ENCODE measurements at regions not wholly inside any gene's neighbourhood (a gene's known extent, or its start where the extent isn't known, plus 50 kb on each side); places are given as distances from the start of the nearest gene placed in this dataset.
A peak's percentile ranks its signal among the peaks of the same experiment; 100 is the strongest.

GRCh38 chr15:93190238-93190637 is 101.2 kb upstream of the RGMA start:
- no peak for TF ChIP-seq CTCF (conservative IDR thresholded peaks at IDR 0.05)
- Histone ChIP-seq H3K9ac (ENCODE audit: extremely low read depth, low read length, poor library complexity, severe bottlenecking) (no peak overlapping the region), H3K36me3 (ENCODE audit: control insufficient read depth, insufficient read depth, low read length) (no peaks in the 10 kb centered on the region), H3K4me3 (ENCODE audit: low read length) (no peak overlapping the region), H3K27ac (ENCODE audit: low read depth, low read length) (no peak overlapping the region), H3K4me1 (ENCODE audit: control insufficient read depth, insufficient read depth, low read length) (peaks cover 7% of the 10 kb centered on the region), H3K9me3 (ENCODE audit: control insufficient read depth, low read length) (no peaks in the 10 kb centered on the region), H3K27me3 (ENCODE audit: control insufficient read depth, insufficient read depth, low read length, poor library complexity, severe bottlenecking) (no peaks in the 10 kb centered on the region)
- peaks cover 72% of the 10 kb centered on the region for H3K27me3 Mint-ChIP-seq (ENCODE audit: insufficient read depth)
- peaks cover 31% of the 10 kb centered on the region for H3K4me1 Mint-ChIP-seq
- no peak for DNase-seq
- no peaks in the 10 kb centered on the region for H3K36me3 Mint-ChIP-seq (ENCODE audit: low read depth)
- no peak overlapping the region for H3K27ac Mint-ChIP-seq
- H3K9me3 Mint-ChIP-seq: peaks cover 2% of the 10 kb centered on the region
- WGBS, 2 experiments (ENCODE audit: insufficient coverage in 1 of 2, insufficient read length in 1 of 2): 59 to 76% methylated on average over 7 to 8 of the region's 8 CpGs
- H3K4me3 Mint-ChIP-seq: no peak overlapping the region

- Histone ChIP-seq H3K4me1 (ENCODE audit: control insufficient read depth, insufficient read depth, low read length) (peaks cover 7% of the 10 kb centered on the region), H3K9me3 (ENCODE audit: control insufficient read depth, low read length) (no peaks in the 10 kb centered on the region), H3K27ac (ENCODE audit: low read depth, low read length) (no peak overlapping the region), H3K36me3 (ENCODE audit: control insufficient read depth, insufficient read depth, low read length) (no peaks in the 10 kb centered on the region), H3K27me3 (ENCODE audit: control insufficient read depth, insufficient read depth, low read length, poor library complexity, severe bottlenecking) (no peaks in the 10 kb centered on the region), H3K9ac (ENCODE audit: extremely low read depth, low read length, poor library complexity, severe bottlenecking) (no peak overlapping the region), H3K4me3 (ENCODE audit: low read length) (no peak overlapping the region)
- Mint-ChIP-seq H3K27ac (no peak overlapping the region), H3K4me1 (peaks cover 27% of the 10 kb centered on the region), H3K9me3 (no peaks in the 10 kb centered on the region), H3K27me3 (ENCODE audit: insufficient read depth) (peaks cover 72% of the 10 kb centered on the region), H3K4me3 (peak overlapping the region; percentile 29), H3K36me3 (ENCODE audit: low read depth) (no peaks in the 10 kb centered on the region)
- 21 to 22% methylated on average over 9 of the region's 9 CpGs for WGBS, 2 experiments (ENCODE audit: insufficient coverage in 1 of 2, insufficient read length in 1 of 2)
- no peak for TF ChIP-seq CTCF (conservative IDR thresholded peaks at IDR 0.05)
- peak; percentile 74 for DNase-seq
These were observed 100.5 kb upstream of the RGMA start for GRCh38 chr15:93189561-93189960.

- Mint-ChIP-seq H3K4me1 (peaks cover 32% of the 10 kb centered on the region), H3K4me3 (no peak overlapping the region), H3K9me3 (no peaks in the 10 kb centered on the region), H3K27ac (no peak overlapping the region), H3K36me3 (ENCODE audit: low read depth) (no peaks in the 10 kb centered on the region), H3K27me3 (ENCODE audit: insufficient read depth) (peaks cover 69% of the 10 kb centered on the region)
- no peaks in the 10 kb centered on the region for H3K27me3 ChIP-seq (ENCODE audit: control insufficient read depth, insufficient read depth, low read length, poor library complexity, severe bottlenecking)
- TF ChIP-seq CTCF (conservative IDR thresholded peaks at IDR 0.05): no peak
- peaks cover 7% of the 10 kb centered on the region for H3K4me1 ChIP-seq (ENCODE audit: control insufficient read depth, insufficient read depth, low read length)
- no peak overlapping the region for H3K9ac ChIP-seq (ENCODE audit: extremely low read depth, low read length, poor library complexity, severe bottlenecking)
- H3K36me3 ChIP-seq (ENCODE audit: control insufficient read depth, insufficient read depth, low read length): no peaks in the 10 kb centered on the region
- no peak overlapping the region for H3K4me3 ChIP-seq (ENCODE audit: low read length)
- H3K27ac ChIP-seq (ENCODE audit: low read depth, low read length): no peak overlapping the region
- 80 to 84% methylated on average over 1 to 3 of the region's 3 CpGs for WGBS, 2 experiments (ENCODE audit: insufficient coverage in 1 of 2, insufficient read length in 1 of 2)
- H3K9me3 ChIP-seq (ENCODE audit: control insufficient read depth, low read length): no peaks in the 10 kb centered on the region
- DNase-seq: no peak
These were observed 99.2 kb upstream of the RGMA start for GRCh38 chr15:93188236-93188635.

Measured in endodermal cell (in vitro differentiated cells).